Caco-2 (cell line): ENCODE measurements at regions not wholly inside any gene's neighbourhood (a gene's known extent, or its start where the extent isn't known, plus 50 kb on each side); places are given as distances from the start of the nearest gene placed in this dataset.
"Not testable (repeated sequence)": the region's sequence is repeated elsewhere in the genome, so short reads cannot be mapped to it uniquely, and the experiment has no call there.

ENCODE experiments used
- BruUV-seq: library from RNA; stranded (reverse); fragments of 400-500 nt; replicated peaks from 2 replicates; lab custom pipeline; 2021; lab: Mats Ljungman, UMichigan
- CTCF ChIA-PET: fragments of 300-600 bp; sonication (Branson Sonifier 250); formaldehyde crosslinking; loops from one replicate; lab custom pipeline; 2022; ENCODE audit warnings: antibody characterized with exemption; lab: Charles Lee
- POLR2A ChIA-PET: fragments of 300-600 bp; sonication (Branson Sonifier 250); formaldehyde crosslinking; loops from one replicate; lab custom pipeline; 2022; ENCODE audit warnings: antibody characterized with exemption; lab: Charles Lee
- DNase-seq, 2 experiments: peaks; one replicate each; pipeline versions ENCODE4 v3.0.0 to v3.0.0-alpha.2; 2020 to 2022
- H3K27me3 ChIP-seq: replicated peaks from 2 replicates; pipeline ENCODE4 v1.6.0; 2011; ENCODE audit warnings: low read length; ENCODE audit not compliant: control insufficient read depth, insufficient read depth
- H3K36me3 ChIP-seq: 2 replicates; pipeline ENCODE4 v1.5.1; 2011; ENCODE audit warnings: low read length; ENCODE audit not compliant: control insufficient read depth, insufficient read depth
- H3K4me1 ChIP-seq: fragments of 250-450 bp; sonication (Bioruptor Pico); 2 replicates; pipeline ENCODE4 v1.5.1; 2020; ENCODE audit warnings: mild to moderate bottlenecking
- H3K4me3 ChIP-seq: 2 replicates; pipeline ENCODE4 v1.5.1; 2011; ENCODE audit warnings: low read depth, mild to moderate bottlenecking, control low read depth, low read length
- H3K9me3 ChIP-seq: fragments of 250-450 bp; sonication (Bioruptor Pico); 2 replicates; pipeline ENCODE4 v1.5.1; 2020; ENCODE audit warnings: mild to moderate bottlenecking, moderate library complexity
- H3K27ac Mint-ChIP-seq: one replicate; pipeline ENCODE4 v1.8.0; 2022; ENCODE audit warnings: mixed read lengths; ENCODE audit not compliant: unreplicated experiment
- H3K27me3 Mint-ChIP-seq: one replicate; pipeline ENCODE4 v1.8.0; 2022; ENCODE audit warnings: mixed read lengths; ENCODE audit not compliant: insufficient read depth, unreplicated experiment
- H3K36me3 Mint-ChIP-seq: one replicate; pipeline ENCODE4 v1.8.0; 2022; ENCODE audit warnings: mild to moderate bottlenecking, mixed read lengths; ENCODE audit not compliant: insufficient read depth, unreplicated experiment
- H3K4me1 Mint-ChIP-seq: one replicate; pipeline ENCODE4 v1.8.0; 2022; ENCODE audit warnings: low read depth, mixed read lengths; ENCODE audit not compliant: unreplicated experiment
- H3K4me3 Mint-ChIP-seq: one replicate; pipeline ENCODE4 v1.8.0; 2022; ENCODE audit warnings: mild to moderate bottlenecking, moderate library complexity, mixed read lengths; ENCODE audit not compliant: unreplicated experiment
- H3K9me3 Mint-ChIP-seq: one replicate; pipeline ENCODE4 v1.8.0; 2022; ENCODE audit warnings: mixed read lengths; ENCODE audit not compliant: unreplicated experiment
- CTCF ChIP-seq, 2 experiments: fragments of 200-600 bp in 1 of 2; IDR thresholded peaks; 1 replicate in 1 of 2; 2 replicates in 1 of 2; pipeline versions ENCODE4 v1.5.1 to v1.8.0; 2011 to 2022; ENCODE audit warnings: antibody characterized with exemption in 1 of 2, control low read depth in 1 of 2, inconsistent platforms in 1 of 2, low read depth in 1 of 2, low read length in 1 of 2, mild to moderate bottlenecking in 1 of 2, moderate library complexity in 1 of 2; ENCODE audit not compliant: insufficient read depth in 1 of 2, severe bottlenecking in 1 of 2, unreplicated experiment in 1 of 2
- intact Hi-C: fragments of 100-400 bp; cut with micrococcal nuclease; formaldehyde crosslinking; loops from one replicate; pipeline ENCODE4 v1.10.0; 2022; ENCODE audit not compliant: unreplicated experiment

- Histone ChIP-seq H3K9me3 (no peaks in the 10 kb centered on the region), H3K4me1 (no peaks in the 10 kb centered on the region), H3K27me3 (no peaks in the 10 kb centered on the region), H3K4me3 (no peak overlapping the region), H3K36me3 (no peaks in the 10 kb centered on the region)
- peaks cover 9% of the 10 kb centered on the region for H3K9me3 Mint-ChIP-seq
- intact Hi-C loops: no loop called here
- no peak for TF ChIP-seq CTCF (IDR thresholded peaks at IDR 0.05; ENCODE audit: insufficient read depth in 1 of 2, low read depth in 1 of 2, low read length in 1 of 2, severe bottlenecking in 1 of 2, unreplicated experiment in 1 of 2)
- peaks cover 8% of the 10 kb centered on the region for H3K36me3 Mint-ChIP-seq
- H3K4me3 Mint-ChIP-seq: no peak overlapping the region
- CTCF ChIA-PET: no interaction called here
- no peak overlapping the region for H3K27ac Mint-ChIP-seq
- no peak for DNase-seq
- peaks cover 5% of the 10 kb centered on the region for H3K27me3 Mint-ChIP-seq
- no TSS peak for BruUV-seq
- POLR2A ChIA-PET: no interaction called here
- no peaks in the 10 kb centered on the region for H3K4me1 Mint-ChIP-seq
These were observed 474.4 kb downstream of the FAM72C start for GRCh38 chr1:143497374-143497747.

- H3K4me1 ChIP-seq, H3K36me3 ChIP-seq, H3K27me3 Mint-ChIP-seq, intact Hi-C loops, H3K36me3 Mint-ChIP-seq, H3K27ac Mint-ChIP-seq, H3K27me3 ChIP-seq, H3K4me3 Mint-ChIP-seq, H3K9me3 ChIP-seq, H3K4me3 ChIP-seq, H3K4me1 Mint-ChIP-seq, CTCF ChIA-PET, BruUV-seq, H3K9me3 Mint-ChIP-seq, POLR2A ChIA-PET, DNase-seq: not testable (repeated sequence)
These were observed 475.0 kb downstream of the FAM72C start for GRCh38 chr1:143496526-143497373.
